Transverse colon (tissue), 3 donors: ENCODE measurements at regions not wholly inside any gene's neighbourhood (a gene's known extent, or its start where the extent isn't known, plus 50 kb on each side); places are given as distances from the start of the nearest gene placed in this dataset.

Experiments used
- EP300 ChIP-seq: sonication (generic); formaldehyde crosslinking; IDR thresholded peaks from one replicate; pipeline ENCODE4 v1.6.1; 2017; ENCODE audit warnings: antibody characterized with exemption, low read depth
- POLR2A ChIP-seq: fragments of 450-650 bp; IDR thresholded peaks from one replicate; pipeline ENCODE4 v1.6.1; 2016; ENCODE audit warnings: antibody characterized with exemption, mild to moderate bottlenecking, moderate library complexity
- TF ChIP-seq, protein P1 (sequence below), 5 experiments: fragments of 200-600 bp in 3 of 5; fragments of 450-650 bp in 2 of 5; sonication (generic) in 3 of 5; IDR thresholded peaks; 1 replicate in 2 of 5; 2 replicates in 3 of 5; pipeline ENCODE4 v1.5.1; 2016 to 2017; ENCODE audit warnings: antibody characterized with exemption in 5 of 5, inconsistent platforms in 3 of 5, mild to moderate bottlenecking in 2 of 5, moderate library complexity in 1 of 5

DNA sequence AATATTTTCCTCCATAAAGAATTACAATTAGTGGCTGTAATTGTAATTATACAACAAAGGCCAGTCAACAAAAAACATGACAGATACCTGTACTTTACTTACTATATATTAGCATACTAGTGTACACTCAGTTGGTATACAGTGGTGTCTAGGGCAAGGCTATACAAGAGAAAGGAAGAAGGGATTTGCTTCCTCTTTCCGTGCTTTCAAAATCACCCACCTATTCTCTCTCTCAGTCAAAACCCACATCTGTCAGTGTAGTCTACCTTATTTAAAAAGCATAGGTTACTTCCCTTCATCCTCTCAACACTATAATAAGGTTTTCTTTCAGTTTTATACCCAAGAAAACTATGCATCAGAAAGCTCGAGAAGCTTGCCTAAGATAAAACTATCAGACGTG is 355.8 kb upstream of the NR5A2 start:
- TF ChIP-seq, protein P1, sequence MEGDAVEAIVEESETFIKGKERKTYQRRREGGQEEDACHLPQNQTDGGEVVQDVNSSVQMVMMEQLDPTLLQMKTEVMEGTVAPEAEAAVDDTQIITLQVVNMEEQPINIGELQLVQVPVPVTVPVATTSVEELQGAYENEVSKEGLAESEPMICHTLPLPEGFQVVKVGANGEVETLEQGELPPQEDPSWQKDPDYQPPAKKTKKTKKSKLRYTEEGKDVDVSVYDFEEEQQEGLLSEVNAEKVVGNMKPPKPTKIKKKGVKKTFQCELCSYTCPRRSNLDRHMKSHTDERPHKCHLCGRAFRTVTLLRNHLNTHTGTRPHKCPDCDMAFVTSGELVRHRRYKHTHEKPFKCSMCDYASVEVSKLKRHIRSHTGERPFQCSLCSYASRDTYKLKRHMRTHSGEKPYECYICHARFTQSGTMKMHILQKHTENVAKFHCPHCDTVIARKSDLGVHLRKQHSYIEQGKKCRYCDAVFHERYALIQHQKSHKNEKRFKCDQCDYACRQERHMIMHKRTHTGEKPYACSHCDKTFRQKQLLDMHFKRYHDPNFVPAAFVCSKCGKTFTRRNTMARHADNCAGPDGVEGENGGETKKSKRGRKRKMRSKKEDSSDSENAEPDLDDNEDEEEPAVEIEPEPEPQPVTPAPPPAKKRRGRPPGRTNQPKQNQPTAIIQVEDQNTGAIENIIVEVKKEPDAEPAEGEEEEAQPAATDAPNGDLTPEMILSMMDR (IDR thresholded peaks at IDR 0.05): no peak
- TF ChIP-seq POLR2A: no peak
- TF ChIP-seq EP300: no peak
